ENCODE measurements at regions not wholly inside any gene's neighbourhood (a gene's known extent, or its start where the extent isn't known, plus 50 kb on each side); places are given as distances from the start of the nearest gene placed in this dataset.
A peak's percentile ranks its signal among the peaks of the same experiment; 100 is the strongest.
"Not testable (repeated sequence)": the region's sequence is repeated elsewhere in the genome, so short reads cannot be mapped to it uniquely, and the experiment has no call there.

DNA sequence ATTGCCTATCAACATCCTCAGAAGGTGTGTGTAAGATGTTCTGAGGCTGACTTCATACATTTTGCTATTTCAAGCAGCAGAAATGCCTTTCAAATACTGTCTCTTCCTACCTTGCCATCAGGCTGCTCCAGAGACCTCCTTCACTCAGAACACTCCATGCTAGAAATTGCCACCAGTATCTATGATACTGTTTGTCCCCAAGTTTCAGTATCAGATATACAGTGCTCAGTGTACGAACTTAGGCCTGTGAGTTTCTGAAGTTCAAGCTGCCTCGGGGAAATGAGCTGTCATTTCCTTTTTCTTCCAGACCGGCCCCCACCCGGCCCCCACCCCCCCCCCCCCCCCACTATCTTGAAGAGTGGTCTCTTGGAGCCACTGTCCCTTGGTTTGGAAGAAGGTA is 373.4 kb upstream of the CHRM2 start:
- Mint-ChIP-seq H3K27ac (no peak overlapping the region), H3K27me3 (no peaks in the 10 kb centered on the region), H3K4me3 (no peak overlapping the region), H3K4me1 (no peaks in the 10 kb centered on the region), H3K9me3 (peaks cover 4% of the 10 kb centered on the region), H3K36me3 (no peaks in the 10 kb centered on the region)
- ATAC-seq (ENCODE audit: low read depth), result no peak
- POLR2A ChIA-PET, result no interaction called here
- DNase-seq, result no peak

- no peak overlapping the region for H3K27ac Mint-ChIP-seq
- ATAC-seq (ENCODE audit: low read depth) (no peak), DNase-seq (no peak)
- H3K27me3 Mint-ChIP-seq, result no peaks in the 10 kb centered on the region
- H3K9me3 Mint-ChIP-seq, result peaks cover 4% of the 10 kb centered on the region
- no peaks in the 10 kb centered on the region for H3K36me3 Mint-ChIP-seq
- H3K4me1 Mint-ChIP-seq, result no peaks in the 10 kb centered on the region
- H3K4me3 Mint-ChIP-seq, result no peak overlapping the region
- POLR2A ChIA-PET, result no interaction called here
These were observed 376.1 kb upstream of the CHRM2 start for GRCh38 chr7:136492366-136492765.

GRCh38 chr7:136489808-136490207 is 378.6 kb upstream of the CHRM2 start:
- Mint-ChIP-seq H3K9me3 (peaks cover 4% of the 10 kb centered on the region), H3K27ac (no peak overlapping the region), H3K4me1 (no peaks in the 10 kb centered on the region), H3K36me3 (no peaks in the 10 kb centered on the region), H3K4me3 (no peak overlapping the region), H3K27me3 (no peaks in the 10 kb centered on the region)
- POLR2A ChIA-PET, result no interaction called here
- DNase-seq (no peak), ATAC-seq (ENCODE audit: low read depth) (no peak)

DNA sequence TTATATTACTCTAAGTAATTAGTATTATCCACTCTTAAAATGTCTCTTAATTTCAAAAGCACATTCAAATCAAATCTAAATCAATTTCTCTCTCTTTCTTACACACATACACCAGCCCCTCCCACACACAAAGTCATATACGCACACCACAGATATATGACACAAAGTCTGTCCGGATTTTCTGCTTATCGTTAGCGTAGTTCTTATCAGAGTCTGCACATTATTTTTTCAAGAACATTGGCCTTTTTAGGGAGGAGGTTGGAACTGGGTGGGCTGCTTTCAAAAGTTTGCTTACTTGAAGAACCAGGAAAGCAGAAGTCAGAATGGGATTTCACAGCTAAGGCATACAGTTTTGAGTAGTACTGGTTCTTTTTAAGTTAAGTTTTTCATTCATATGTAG is 387.6 kb upstream of the CHRM2 start:
- Mint-ChIP-seq H3K9me3 (peaks cover 3% of the 10 kb centered on the region), H3K27me3 (no peaks in the 10 kb centered on the region), H3K27ac (no peak overlapping the region), H3K4me1 (no peaks in the 10 kb centered on the region), H3K36me3 (no peaks in the 10 kb centered on the region), H3K4me3 (no peak overlapping the region)
- POLR2A ChIA-PET, result no interaction called here
- no peak for DNase-seq
- no peak for ATAC-seq (ENCODE audit: low read depth)

- Mint-ChIP-seq H3K27me3 (no peaks in the 10 kb centered on the region), H3K4me1 (no peaks in the 10 kb centered on the region)
These were observed 388.5 kb upstream of the CHRM2 start for GRCh38 chr7:136479922-136480321.

GRCh38 chr7:136470179-136470578 is 398.3 kb upstream of the CHRM2 start:
- no peak for ATAC-seq (ENCODE audit: low read depth)
- no peak overlapping the region for H3K4me3 Mint-ChIP-seq
- no peak overlapping the region for H3K27ac Mint-ChIP-seq
- no peaks in the 10 kb centered on the region for H3K36me3 Mint-ChIP-seq
- no peaks in the 10 kb centered on the region for H3K27me3 Mint-ChIP-seq
- no peaks in the 10 kb centered on the region for H3K4me1 Mint-ChIP-seq
- POLR2A ChIA-PET, result no interaction called here
- DNase-seq, result no peak
- H3K9me3 Mint-ChIP-seq, result peaks cover 16% of the 10 kb centered on the region

More at GRCh38 chr7:136479922-136480321, 388.5 kb upstream of the CHRM2 start:
- peaks cover 3% of the 10 kb centered on the region for H3K9me3 Mint-ChIP-seq
- no peaks in the 10 kb centered on the region for H3K36me3 Mint-ChIP-seq
- H3K27ac Mint-ChIP-seq, result no peak overlapping the region
- ATAC-seq (ENCODE audit: low read depth) (no peak), DNase-seq (no peak)
- H3K4me3 Mint-ChIP-seq, result no peak overlapping the region
- POLR2A ChIA-PET, result no interaction called here

DNA sequence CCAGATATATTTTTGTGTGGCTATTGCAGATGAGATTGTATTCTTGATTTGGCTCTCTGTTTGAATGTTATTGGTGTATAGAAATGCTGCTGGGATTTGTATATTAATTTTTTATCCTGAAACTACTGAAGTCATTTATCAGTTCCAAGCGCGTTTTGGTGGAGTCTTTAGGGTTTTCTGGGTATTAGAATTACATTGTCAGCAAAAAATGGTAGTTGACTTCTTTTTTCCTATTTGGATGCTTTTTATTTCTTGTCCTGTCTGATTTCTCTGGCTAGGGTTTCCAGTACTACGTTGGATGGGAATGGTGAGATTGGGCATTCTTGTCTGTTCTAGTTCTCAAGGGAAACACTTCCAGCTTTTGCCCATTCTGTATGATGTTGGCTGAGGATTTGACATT is 415.5 kb upstream of the CHRM2 start:
- Mint-ChIP-seq H3K36me3 (no peaks in the 10 kb centered on the region), H3K9me3 (peaks cover 8% of the 10 kb centered on the region), H3K27me3 (no peaks in the 10 kb centered on the region), H3K4me3 (no peak overlapping the region), H3K27ac (no peak overlapping the region), H3K4me1 (no peaks in the 10 kb centered on the region)
- DNase-seq (no peak), ATAC-seq (ENCODE audit: low read depth) (no peak)
- POLR2A ChIA-PET, result no interaction called here

GRCh38 chr7:136446751-136447150 is 421.7 kb upstream of the CHRM2 start:
- POLR2A ChIA-PET, result no interaction called here
- H3K4me1 Mint-ChIP-seq, result no peaks in the 10 kb centered on the region

DNA sequence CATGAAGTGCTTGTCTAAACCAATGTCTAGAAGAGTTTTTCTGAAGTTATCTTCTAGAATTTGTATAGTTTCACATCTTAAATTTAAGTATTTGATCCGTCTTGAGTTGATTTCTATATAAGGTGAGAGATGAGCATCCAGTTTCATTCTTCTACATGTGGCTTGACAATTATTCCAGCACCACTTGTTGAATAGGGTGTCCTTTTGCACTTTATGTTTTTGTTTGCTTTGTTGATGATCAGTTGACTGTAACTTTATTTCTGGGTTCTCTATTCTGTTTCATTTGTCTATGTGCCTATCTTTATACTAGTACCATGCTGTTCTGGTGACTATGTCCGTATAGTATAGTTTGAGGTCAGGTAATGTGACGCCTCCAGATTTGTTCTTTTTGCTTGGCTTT is 426.6 kb upstream of the CHRM2 start:
- H3K27me3 Mint-ChIP-seq, result no peaks in the 10 kb centered on the region
- H3K4me1 Mint-ChIP-seq, result no peaks in the 10 kb centered on the region
- peaks cover 6% of the 10 kb centered on the region for H3K9me3 Mint-ChIP-seq
- POLR2A ChIA-PET, result no interaction called here
- no peak for DNase-seq
- H3K4me3 Mint-ChIP-seq, result no peak overlapping the region
- no peak overlapping the region for H3K27ac Mint-ChIP-seq
- no peaks in the 10 kb centered on the region for H3K36me3 Mint-ChIP-seq
- ATAC-seq (ENCODE audit: low read depth), result no peak

More at GRCh38 chr7:136446751-136447150, 421.7 kb upstream of the CHRM2 start:
- no peak for DNase-seq
- H3K9me3 Mint-ChIP-seq, result peaks cover 7% of the 10 kb centered on the region
- no peak for ATAC-seq (ENCODE audit: low read depth)
- no peak overlapping the region for H3K4me3 Mint-ChIP-seq
- no peaks in the 10 kb centered on the region for H3K36me3 Mint-ChIP-seq
- no peaks in the 10 kb centered on the region for H3K27me3 Mint-ChIP-seq
- no peak overlapping the region for H3K27ac Mint-ChIP-seq

DNA sequence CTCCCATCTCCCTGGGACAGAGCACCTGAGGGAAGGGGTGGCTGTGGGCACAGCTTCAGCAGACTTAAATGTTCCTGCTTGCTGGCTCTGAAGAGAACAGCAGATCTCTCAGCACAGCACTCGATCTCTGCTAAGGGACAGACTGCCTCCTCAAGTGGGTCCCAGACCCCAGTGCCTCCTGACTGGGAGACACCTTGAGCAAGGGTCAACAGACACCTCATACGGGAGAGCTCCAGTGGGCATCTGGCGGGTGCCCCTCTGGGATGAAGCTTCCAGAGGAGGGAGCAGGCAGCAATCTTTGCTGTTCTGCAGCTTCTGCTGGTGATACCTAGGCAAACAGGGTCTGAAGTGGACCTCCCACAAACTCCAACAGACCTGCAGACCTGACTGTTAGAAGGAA is 436.7 kb upstream of the CHRM2 start:
- H3K4me3 Mint-ChIP-seq; ATAC-seq (ENCODE audit: low read depth); H3K27me3 Mint-ChIP-seq; H3K27ac Mint-ChIP-seq; H3K36me3 Mint-ChIP-seq; H3K9me3 Mint-ChIP-seq; H3K4me1 Mint-ChIP-seq; DNase-seq; POLR2A ChIA-PET: not testable (repeated sequence)

GRCh38 chr7:136424058-136424457 is 444.4 kb upstream of the CHRM2 start:
- H3K4me1 Mint-ChIP-seq, result no peaks in the 10 kb centered on the region
- no peaks in the 10 kb centered on the region for H3K27me3 Mint-ChIP-seq
- no peak overlapping the region for H3K27ac Mint-ChIP-seq
- no peak overlapping the region for H3K4me3 Mint-ChIP-seq
- ATAC-seq (ENCODE audit: low read depth), result no peak
- no peaks in the 10 kb centered on the region for H3K36me3 Mint-ChIP-seq
- DNase-seq, result no peak
- POLR2A ChIA-PET, result no interaction called here
- H3K9me3 Mint-ChIP-seq, result peaks cover 3% of the 10 kb centered on the region

DNA sequence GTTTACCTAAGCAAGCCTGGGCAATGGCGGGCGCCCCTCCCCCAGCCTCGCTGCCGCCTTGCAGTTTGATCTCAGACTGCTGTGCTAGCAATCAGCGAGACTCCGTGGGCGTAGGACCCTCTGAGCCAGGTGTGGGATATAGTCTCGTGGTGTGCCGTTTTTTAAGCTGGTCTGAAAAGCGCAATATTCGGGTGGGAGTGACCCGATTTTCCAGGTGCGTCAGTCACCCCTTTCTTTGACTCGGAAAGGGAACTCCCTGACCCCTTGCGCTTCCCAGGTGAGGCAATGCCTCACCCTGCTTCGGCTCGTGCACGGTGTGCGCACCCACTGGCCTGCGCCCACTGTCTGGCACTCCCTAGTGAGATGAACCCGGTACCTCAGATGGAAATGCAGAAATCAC is 442.6 kb upstream of the MTPN start:
- ATAC-seq (ENCODE audit: low read depth); H3K27me3 Mint-ChIP-seq; H3K9me3 Mint-ChIP-seq; H3K36me3 Mint-ChIP-seq; DNase-seq; H3K4me3 Mint-ChIP-seq; H3K27ac Mint-ChIP-seq; POLR2A ChIA-PET; H3K4me1 Mint-ChIP-seq: not testable (repeated sequence)

- H3K9me3 Mint-ChIP-seq, result peaks cover 2% of the 10 kb centered on the region
- POLR2A ChIA-PET, result no interaction called here
- no peak for DNase-seq
- no peaks in the 10 kb centered on the region for H3K4me1 Mint-ChIP-seq
- ATAC-seq (ENCODE audit: low read depth), result no peak
- H3K36me3 Mint-ChIP-seq, result no peaks in the 10 kb centered on the region
- no peak overlapping the region for H3K4me3 Mint-ChIP-seq
- no peaks in the 10 kb centered on the region for H3K27me3 Mint-ChIP-seq
- no peak overlapping the region for H3K27ac Mint-ChIP-seq
These were observed 435.8 kb upstream of the MTPN start for GRCh38 chr7:136412952-136413351.

DNA sequence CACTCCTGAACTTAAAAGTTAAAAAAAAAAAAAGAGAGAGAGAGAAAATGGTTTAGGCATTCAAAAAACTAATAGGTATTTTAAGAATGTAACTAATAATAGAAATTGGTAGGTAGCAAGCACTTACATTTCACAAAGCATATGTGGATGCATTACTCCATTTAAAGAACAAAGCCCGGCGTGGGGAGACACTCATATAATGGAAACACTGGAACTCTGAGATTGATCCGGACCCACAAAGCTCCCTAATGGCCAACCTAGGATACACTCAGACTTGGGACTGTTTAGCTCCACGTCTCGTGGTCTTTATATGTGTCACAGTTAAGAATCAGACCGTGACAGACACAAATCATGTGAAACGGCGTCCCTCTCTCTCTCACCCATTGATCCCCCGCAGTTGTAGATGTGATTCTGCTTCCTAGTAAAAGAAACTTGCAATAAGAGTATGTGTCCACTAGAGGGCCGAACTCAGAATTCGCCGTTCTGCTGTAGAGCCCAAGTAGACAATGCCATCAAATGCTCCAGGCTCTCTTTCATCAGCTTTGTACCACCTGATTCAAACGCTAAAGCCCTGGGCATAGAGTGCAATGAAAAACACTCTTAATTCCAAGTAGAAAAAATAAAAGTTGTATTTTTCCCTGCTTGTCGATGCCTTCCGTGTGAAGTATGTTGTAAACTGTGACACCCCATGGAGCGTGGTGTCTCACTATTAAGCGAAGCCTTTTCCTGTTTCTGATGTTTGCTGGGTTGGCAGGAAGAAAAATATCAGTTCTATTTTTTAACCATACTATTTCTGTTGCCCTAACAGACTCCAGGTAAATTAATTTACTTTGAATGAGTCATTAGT is 429.0 kb upstream of the MTPN start:
- no peak overlapping the region for H3K27ac Mint-ChIP-seq
- no peaks in the 10 kb centered on the region for H3K27me3 Mint-ChIP-seq
- no peak overlapping the region for H3K4me3 Mint-ChIP-seq
- no peak for DNase-seq
- POLR2A ChIA-PET, result no interaction called here
- no peaks in the 10 kb centered on the region for H3K4me1 Mint-ChIP-seq
- no peaks in the 10 kb centered on the region for H3K36me3 Mint-ChIP-seq
- peak; percentile 52 for ATAC-seq (ENCODE audit: low read depth)
- H3K9me3 Mint-ChIP-seq, result no peaks in the 10 kb centered on the region

GRCh38 chr7:136403591-136403990 is 426.4 kb upstream of the MTPN start:
- Mint-ChIP-seq H3K27me3 (no peaks in the 10 kb centered on the region), H3K4me3 (no peak overlapping the region), H3K4me1 (no peaks in the 10 kb centered on the region), H3K9me3 (no peaks in the 10 kb centered on the region), H3K36me3 (no peaks in the 10 kb centered on the region), H3K27ac (no peak overlapping the region)
- no peak for DNase-seq
- POLR2A ChIA-PET, result no interaction called here
- no peak for ATAC-seq (ENCODE audit: low read depth)

Data from activated naive CD8-positive, alpha-beta T cell treated with anti-CD3 and anti-CD28 coated beads, Interleukin-2, amount 10 ng/mL, durations not matched to agents 7 days and 5 days (primary cell).